Right lobe of liver (tissue), 6 donors: ENCODE measurements at regions not wholly inside any gene's neighbourhood (a gene's known extent, or its start where the extent isn't known, plus 50 kb on each side); places are given as distances from the start of the nearest gene placed in this dataset.

Experiments
- ATAC-seq, 4 donors: fragments of 200-7000 bp; cut with Tn5 transposase; one replicate each; pipeline ENCODE4 v1.9.1; 2020; ENCODE audit warnings: mild to moderate bottlenecking in 4 of 4, moderate library complexity in 4 of 4
- DNase-seq, 3 donors: peaks; one replicate each; pipeline ENCODE4 v3.0.0-alpha.2; 2020
- H3K27ac ChIP-seq, 3 donors: fragments of 200-600 bp; one replicate each; pipeline ENCODE4 v1.8.0; 2022
- H3K27me3 ChIP-seq, 2 donors: fragments of 200-600 bp; one replicate each; pipeline ENCODE4 v1.8.0; 2022
- H3K36me3 ChIP-seq, 4 donors: fragments of 200-600 bp; sonication (generic) in 1 of 4; one replicate each; pipeline versions ENCODE4 v1.5.1 to v1.8.0; 2017 to 2022; ENCODE audit warnings: control low read depth in 1 of 4
- H3K4me1 ChIP-seq, 4 donors: fragments of 200-600 bp; sonication (generic) in 1 of 4; one replicate each; pipeline versions ENCODE4 v1.5.1 to v1.8.0; 2017 to 2022; ENCODE audit warnings: control low read depth in 1 of 4
- H3K4me3 ChIP-seq, 3 donors: fragments of 200-600 bp; one replicate each; pipeline ENCODE4 v1.8.0; 2022
- H3K9me3 ChIP-seq, 4 donors: fragments of 200-600 bp; sonication (generic) in 1 of 4; one replicate each; pipeline versions ENCODE4 v1.5.1 to v1.8.0; 2017 to 2022; ENCODE audit warnings: control low read depth in 1 of 4
- POLR2A ChIP-seq: fragments of 450-650 bp; IDR thresholded peaks from one replicate; pipeline ENCODE4 v1.6.1; 2017; ENCODE audit warnings: antibody characterized with exemption, mild to moderate bottlenecking
- WGBS: methylation state at CpG from one replicate; pipeline ENCODE4 v1.1.6; 2018; ENCODE audit warnings: low coverage, low lambda C conversion rate; ENCODE audit not compliant: insufficient coverage; ENCODE audit errors: missing lambda C conversion rate; 5-methylcytosine and 5-hydroxymethylcytosine counted together
- intact Hi-C, 2 donors: fragments of 100-400 bp; cut with DNase I; formaldehyde crosslinking; loops; one replicate each; pipeline versions ENCODE4 v1.11.2 to v1.14.1; 2022
- TF ChIP-seq, protein P1 (sequence below), 4 donors: fragments of 200-600 bp in 3 of 4; fragments of 450-650 bp in 1 of 4; IDR thresholded peaks; one replicate each; pipeline versions ENCODE4 v1.5.1 to v1.8.0; 2016 to 2022; ENCODE audit warnings: antibody characterized with exemption in 4 of 4, mild to moderate bottlenecking in 2 of 4
- donor health status: DM: no; HTN: yes; CAD: no.
- donor health status: DM: no; HTN: no; CAD: no.
- donor health status: DM: no; HTN: no; CAD: no.
- donor health status: DM: no; HTN: yes; CAD: no.
- donor health status: DM: no; HTN: yes; CAD: no.

GRCh38 chr17:13353590-13353989 lies 248.1 kb downstream of the HS3ST3A1 start:
- TF ChIP-seq, protein P1, sequence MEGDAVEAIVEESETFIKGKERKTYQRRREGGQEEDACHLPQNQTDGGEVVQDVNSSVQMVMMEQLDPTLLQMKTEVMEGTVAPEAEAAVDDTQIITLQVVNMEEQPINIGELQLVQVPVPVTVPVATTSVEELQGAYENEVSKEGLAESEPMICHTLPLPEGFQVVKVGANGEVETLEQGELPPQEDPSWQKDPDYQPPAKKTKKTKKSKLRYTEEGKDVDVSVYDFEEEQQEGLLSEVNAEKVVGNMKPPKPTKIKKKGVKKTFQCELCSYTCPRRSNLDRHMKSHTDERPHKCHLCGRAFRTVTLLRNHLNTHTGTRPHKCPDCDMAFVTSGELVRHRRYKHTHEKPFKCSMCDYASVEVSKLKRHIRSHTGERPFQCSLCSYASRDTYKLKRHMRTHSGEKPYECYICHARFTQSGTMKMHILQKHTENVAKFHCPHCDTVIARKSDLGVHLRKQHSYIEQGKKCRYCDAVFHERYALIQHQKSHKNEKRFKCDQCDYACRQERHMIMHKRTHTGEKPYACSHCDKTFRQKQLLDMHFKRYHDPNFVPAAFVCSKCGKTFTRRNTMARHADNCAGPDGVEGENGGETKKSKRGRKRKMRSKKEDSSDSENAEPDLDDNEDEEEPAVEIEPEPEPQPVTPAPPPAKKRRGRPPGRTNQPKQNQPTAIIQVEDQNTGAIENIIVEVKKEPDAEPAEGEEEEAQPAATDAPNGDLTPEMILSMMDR (IDR thresholded peaks at IDR 0.05): no peak
- no peak for TF ChIP-seq POLR2A
- Histone ChIP-seq H3K36me3 (no peaks in the 10 kb centered on the region), H3K4me3 (no peak overlapping the region), H3K4me1 (no peaks in the 10 kb centered on the region), H3K9me3 (no peaks in the 10 kb centered on the region), H3K27ac (no peak overlapping the region), H3K27me3 (no peaks in the 10 kb centered on the region)
- DNase-seq (no peak), ATAC-seq (no peak)
- WGBS: 60% methylated on average over 2 of the region's 5 CpGs
- intact Hi-C loops: no loop called here

DNA sequence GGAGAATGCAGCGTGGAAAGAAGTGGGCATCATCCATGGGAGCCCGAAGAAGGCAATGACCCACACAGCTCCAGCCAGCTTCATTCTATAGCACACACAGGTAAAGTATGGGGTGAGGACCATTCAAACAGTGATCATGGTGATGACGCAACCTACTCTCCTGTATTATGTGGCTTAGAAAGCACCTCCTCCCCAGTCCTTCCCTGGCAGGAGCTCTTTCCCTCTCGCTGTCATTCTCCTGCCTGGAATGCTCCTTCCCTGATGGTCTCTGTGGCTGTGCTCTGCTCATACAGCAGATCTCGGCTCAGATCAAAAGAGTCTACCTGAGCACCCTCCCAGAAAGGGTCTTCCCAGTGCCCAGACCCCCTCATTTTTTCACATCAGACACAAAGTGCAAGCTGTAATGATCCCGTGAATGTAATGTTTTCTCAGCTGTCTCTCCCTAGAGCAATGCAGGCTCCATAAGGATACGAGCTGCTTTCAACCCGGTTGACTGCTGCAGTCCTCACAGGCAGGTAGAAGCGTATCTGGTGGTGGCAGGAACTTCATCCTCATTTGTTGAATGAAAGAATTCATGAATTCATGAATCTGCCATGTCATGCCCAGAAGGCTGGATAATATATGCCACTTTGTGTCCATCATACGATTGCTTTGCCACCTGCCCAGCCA lies 248.8 kb downstream of the HS3ST3A1 start:
- intact Hi-C loops: no loop called here
- peak in 1 of 4 donors; percentile 20 for ATAC-seq
- WGBS: 72% methylated on average over 8 of the region's 10 CpGs

DNA sequence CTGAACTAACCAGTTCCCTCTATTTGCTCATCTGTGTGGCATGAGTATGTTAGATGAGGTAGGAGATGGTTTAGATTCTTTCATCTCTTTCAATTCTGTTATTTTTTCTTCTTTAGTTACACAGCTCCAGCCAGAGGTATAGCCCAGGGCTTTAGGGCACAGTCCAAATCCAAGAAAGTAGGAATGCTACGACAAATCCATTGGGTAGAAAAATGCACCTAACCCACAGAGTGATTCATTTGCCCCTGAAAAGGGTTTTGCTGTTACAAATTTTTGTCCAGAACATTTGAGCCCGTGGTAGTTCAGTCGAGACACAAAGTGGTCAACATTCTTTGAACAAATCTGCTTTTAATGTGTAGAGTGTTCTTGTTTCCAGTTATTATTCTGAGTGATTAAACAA lies 250.7 kb downstream of the HS3ST3A1 start:
- WGBS: 88% methylated on average over 3 of the region's 3 CpGs
- ATAC-seq (no peak), DNase-seq (no peak)
- Histone ChIP-seq H3K27me3 (no peaks in the 10 kb centered on the region), H3K4me1 (no peaks in the 10 kb centered on the region), H3K9me3 (no peaks in the 10 kb centered on the region), H3K27ac (no peak overlapping the region), H3K4me3 (no peak overlapping the region), H3K36me3 (no peaks in the 10 kb centered on the region)
- TF ChIP-seq POLR2A: no peak
- TF ChIP-seq, protein P1 (IDR thresholded peaks at IDR 0.05): no peak
- intact Hi-C loops: no loop called here

More for the DNA sequence above, 248.8 kb downstream of the HS3ST3A1 start:
- Histone ChIP-seq H3K36me3 (no peaks in the 10 kb centered on the region), H3K27me3 (no peaks in the 10 kb centered on the region), H3K27ac (no peak overlapping the region), H3K4me1 (no peaks in the 10 kb centered on the region), H3K9me3 (no peaks in the 10 kb centered on the region), H3K4me3 (no peak overlapping the region)
- DNase-seq: no peak
- TF ChIP-seq POLR2A: no peak
- TF ChIP-seq, protein P1 (IDR thresholded peaks at IDR 0.05): no peak

DNA sequence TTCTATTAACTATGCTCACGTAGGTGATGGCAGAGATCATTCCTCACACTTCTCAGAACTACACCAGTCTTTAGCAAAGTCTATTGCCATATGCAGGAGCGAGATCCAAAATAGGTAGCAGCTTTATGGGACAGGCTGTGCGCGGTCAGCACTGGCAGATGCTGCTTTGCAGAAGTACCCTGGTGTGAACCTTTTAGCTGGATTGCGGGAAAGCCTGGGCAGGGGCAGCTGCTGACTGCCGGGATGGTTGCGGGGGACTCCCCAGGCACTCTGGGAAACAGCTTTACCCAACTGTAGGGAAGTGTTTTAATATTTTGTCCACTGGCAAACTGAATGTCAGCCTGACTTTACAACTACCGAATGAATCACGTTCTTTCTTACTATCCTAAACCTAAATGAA lies 251.3 kb downstream of the HS3ST3A1 start:
- Histone ChIP-seq H3K36me3 (no peaks in the 10 kb centered on the region), H3K27me3 (no peaks in the 10 kb centered on the region), H3K4me1 (no peaks in the 10 kb centered on the region), H3K4me3 (no peak overlapping the region), H3K9me3 (no peaks in the 10 kb centered on the region), H3K27ac (no peak overlapping the region)
- WGBS: 87% methylated on average over 8 of the region's 9 CpGs
- intact Hi-C loops: no loop called here
- ATAC-seq: no peak
- DNase-seq: no peak
- no peak for TF ChIP-seq POLR2A
- TF ChIP-seq, protein P1 (IDR thresholded peaks at IDR 0.05): no peak
